ENCODE measurements at regions not wholly inside any gene's neighbourhood (a gene's known extent, or its start where the extent isn't known, plus 50 kb on each side); places are given as distances from the start of the nearest gene placed in this dataset.

DNA sequence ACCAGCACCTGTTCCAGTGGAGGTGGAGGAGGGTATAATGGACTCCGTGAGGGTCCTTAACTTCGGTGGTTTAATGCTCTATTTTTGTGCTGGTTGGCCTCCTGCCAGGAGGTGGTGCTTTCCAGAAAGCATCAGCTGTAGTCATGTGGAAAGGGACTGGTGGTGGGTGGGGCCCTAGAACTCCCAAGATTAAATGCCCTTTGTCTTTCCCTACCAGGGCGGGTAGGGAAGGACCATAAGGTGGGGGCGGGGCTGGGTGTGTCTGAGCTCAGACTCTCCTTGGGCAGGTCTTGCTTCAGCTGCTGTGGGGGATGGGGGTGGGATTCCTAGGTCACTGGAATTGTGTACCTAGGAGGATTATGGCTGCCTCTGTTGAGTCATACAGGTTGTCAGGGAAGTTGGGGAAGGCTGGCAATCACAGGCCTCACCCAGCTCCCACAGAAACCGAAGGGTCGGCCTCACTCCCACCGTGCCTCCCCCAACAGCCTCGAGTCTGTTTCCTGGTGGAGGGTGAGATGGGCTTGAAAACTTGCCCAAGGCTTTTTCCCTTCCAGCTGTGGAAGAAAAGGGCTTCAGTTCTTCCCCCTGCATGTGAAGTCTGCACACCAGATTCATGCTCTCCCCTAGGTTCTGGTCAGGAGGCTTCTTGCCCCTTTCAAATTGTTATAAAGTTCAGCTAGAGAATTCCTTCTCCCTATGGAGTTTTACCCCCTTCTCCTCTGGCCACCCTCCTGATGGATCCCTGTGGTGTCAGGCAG, 60.3 kb upstream of the CLDN10 start:
- ATAC-seq, result no peak
- WGBS, 2 donors, result 62 to 64% methylated on average over 8 of the region's 8 CpGs
- no peak overlapping the region for H3K4me3 ChIP-seq
- TF ChIP-seq, protein P1, sequence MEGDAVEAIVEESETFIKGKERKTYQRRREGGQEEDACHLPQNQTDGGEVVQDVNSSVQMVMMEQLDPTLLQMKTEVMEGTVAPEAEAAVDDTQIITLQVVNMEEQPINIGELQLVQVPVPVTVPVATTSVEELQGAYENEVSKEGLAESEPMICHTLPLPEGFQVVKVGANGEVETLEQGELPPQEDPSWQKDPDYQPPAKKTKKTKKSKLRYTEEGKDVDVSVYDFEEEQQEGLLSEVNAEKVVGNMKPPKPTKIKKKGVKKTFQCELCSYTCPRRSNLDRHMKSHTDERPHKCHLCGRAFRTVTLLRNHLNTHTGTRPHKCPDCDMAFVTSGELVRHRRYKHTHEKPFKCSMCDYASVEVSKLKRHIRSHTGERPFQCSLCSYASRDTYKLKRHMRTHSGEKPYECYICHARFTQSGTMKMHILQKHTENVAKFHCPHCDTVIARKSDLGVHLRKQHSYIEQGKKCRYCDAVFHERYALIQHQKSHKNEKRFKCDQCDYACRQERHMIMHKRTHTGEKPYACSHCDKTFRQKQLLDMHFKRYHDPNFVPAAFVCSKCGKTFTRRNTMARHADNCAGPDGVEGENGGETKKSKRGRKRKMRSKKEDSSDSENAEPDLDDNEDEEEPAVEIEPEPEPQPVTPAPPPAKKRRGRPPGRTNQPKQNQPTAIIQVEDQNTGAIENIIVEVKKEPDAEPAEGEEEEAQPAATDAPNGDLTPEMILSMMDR (IDR thresholded peaks at IDR 0.05), result no peak
- no peaks in the 10 kb centered on the region for H3K36me3 ChIP-seq
- H3K27ac ChIP-seq, result no peak overlapping the region
- DNase-seq, result no peak
- H3K4me1 ChIP-seq, result peaks cover 0 to 5% (median 0%) of the 10 kb centered on the region in 9 donors
- no peaks in the 10 kb centered on the region for H3K27me3 ChIP-seq
- intact Hi-C loops (cut with DNase I), result loop anchor here in 5 of 10 donors (5.0 to 10.0 kb wide), 5 partner anchors 163 to 343 kb away; no protein-coding TSS in a partner anchor
- H3K9me3 ChIP-seq, result peaks cover 0 to 29% (median 5%) of the 10 kb centered on the region in 11 donors

DNA sequence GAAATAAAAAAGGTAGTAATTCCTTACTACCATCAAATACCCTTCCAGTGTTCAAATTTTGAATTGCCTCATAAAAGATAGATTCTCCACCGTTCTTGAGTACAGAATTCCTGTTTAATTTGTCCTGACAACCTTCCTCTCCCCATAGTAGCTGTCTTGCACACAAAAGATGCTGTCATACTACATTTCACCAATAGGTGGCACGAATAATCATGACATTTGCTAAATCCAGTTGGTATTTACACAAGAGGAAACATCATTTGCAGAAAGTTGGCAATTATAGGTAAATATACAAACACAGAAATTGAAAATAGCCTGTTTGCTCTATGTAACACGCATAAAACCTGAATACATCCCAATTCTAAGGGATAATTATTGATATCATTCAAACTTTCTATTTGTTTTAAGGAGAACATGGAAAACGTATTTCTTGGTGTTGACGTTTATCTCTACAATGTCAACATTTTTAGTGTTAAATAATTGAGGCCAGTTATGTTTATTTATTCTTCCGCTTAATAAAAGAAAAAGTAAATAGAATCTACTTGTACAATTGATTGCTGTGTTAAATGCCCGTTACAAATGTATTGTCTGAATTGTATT, 58.3 kb upstream of the CLDN10 start:
- intact Hi-C loops (cut with DNase I), result loop anchor here in 5 of 10 donors (5.0 to 10.0 kb wide), 5 partner anchors 161 to 341 kb away; no protein-coding TSS in a partner anchor

DNA sequence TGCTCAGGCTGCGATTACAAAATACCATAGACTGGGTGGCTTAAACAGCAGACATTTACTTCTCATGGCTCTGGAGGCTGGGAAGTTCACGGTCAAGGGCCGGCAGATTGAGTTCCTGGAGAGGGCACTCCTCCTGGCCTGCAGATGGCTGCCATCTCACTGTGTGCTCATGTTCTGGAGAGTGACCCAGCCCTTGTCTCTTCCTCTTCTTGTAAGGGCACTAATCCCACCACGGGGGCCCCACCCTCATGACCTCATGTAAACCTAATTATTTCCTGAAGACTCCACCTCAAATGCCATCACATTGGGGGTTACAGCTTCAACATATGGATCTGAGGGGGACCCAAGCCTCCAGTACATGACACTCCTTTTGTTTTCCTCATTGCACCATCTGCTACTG, 56.0 kb upstream of the CLDN10 start:
- Histone ChIP-seq H3K4me1 (peaks cover 0 to 16% (median 0%) of the 10 kb centered on the region in 9 donors), H3K27ac (no peak overlapping the region), H3K4me3 (no peak overlapping the region), H3K36me3 (no peaks in the 10 kb centered on the region), H3K27me3 (no peaks in the 10 kb centered on the region), H3K9me3 (peaks cover 0 to 18% (median 5%) of the 10 kb centered on the region in 11 donors)
- DNase-seq (no peak), ATAC-seq (no peak)
- TF ChIP-seq, protein P1 (IDR thresholded peaks at IDR 0.05), result no peak
- WGBS, 2 donors, result 86 to 95% methylated on average over 4 of the region's 4 CpGs
- intact Hi-C loops (cut with DNase I), result loop anchor here in 5 of 10 donors (5.0 to 10.0 kb wide), 4 partner anchors 46 to 338 kb away; no protein-coding TSS in a partner anchor

More for the DNA sequence above, 58.3 kb upstream of the CLDN10 start:
- no peak overlapping the region for H3K27ac ChIP-seq
- no peaks in the 10 kb centered on the region for H3K27me3 ChIP-seq
- peaks cover 0 to 29% (median 5%) of the 10 kb centered on the region in 11 donors for H3K9me3 ChIP-seq
- no peak for ATAC-seq
- 50 to 52% methylated on average over 7 of the region's 7 CpGs for WGBS, 2 donors
- DNase-seq, result peak in 1 of 2 donors; percentile 16
- TF ChIP-seq, protein P1 (IDR thresholded peaks at IDR 0.05), result peak; percentile 17 to 76 (median 69)
- no peaks in the 10 kb centered on the region for H3K36me3 ChIP-seq
- no peak overlapping the region for H3K4me3 ChIP-seq
- H3K4me1 ChIP-seq, result peaks cover 0 to 16% (median 0%) of the 10 kb centered on the region in 9 donors

DNA sequence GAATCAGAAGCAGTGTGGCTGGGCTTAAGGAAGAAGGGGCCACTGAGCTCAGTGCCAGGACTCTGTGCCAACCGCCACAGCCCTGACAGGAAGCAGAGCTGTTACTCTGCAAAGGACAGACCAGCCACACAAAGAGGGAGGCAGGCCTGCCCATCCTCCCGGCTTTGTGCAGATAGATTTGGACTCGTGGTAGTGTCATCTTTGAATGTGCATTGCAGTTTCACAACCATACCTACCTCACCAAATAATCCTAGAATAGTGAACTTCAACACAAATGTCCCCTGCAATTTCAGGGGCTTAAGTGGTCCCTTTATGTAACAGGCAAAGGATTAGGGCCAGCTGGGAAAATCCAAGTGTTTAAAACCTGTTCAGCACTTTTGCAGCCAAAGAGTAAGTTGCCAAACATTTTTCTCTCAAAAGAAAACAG, 55.1 kb upstream of the CLDN10 start:
- ATAC-seq (peak; percentile 88 to 99 (median 96)), DNase-seq (peak; percentile 52 to 69)
- peak overlapping the region in 2 of 10 donors; percentile 14 to 23 for H3K27ac ChIP-seq
- TF ChIP-seq, protein P1 (IDR thresholded peaks at IDR 0.05), result no peak
- H3K27me3 ChIP-seq, result no peaks in the 10 kb centered on the region
- no peaks in the 10 kb centered on the region for H3K36me3 ChIP-seq
- peaks cover 0 to 27% (median 7%) of the 10 kb centered on the region in 11 donors for H3K9me3 ChIP-seq
- H3K4me1 ChIP-seq, result peaks cover 0 to 16% (median 0%) of the 10 kb centered on the region in 9 donors
- no peak overlapping the region for H3K4me3 ChIP-seq
- intact Hi-C loops (cut with DNase I), result loop anchor here in 5 of 10 donors (5.0 to 10.0 kb wide), 4 partner anchors 45 to 337 kb away; no protein-coding TSS in a partner anchor
- WGBS, 2 donors, result 16 to 30% methylated on average over 3 of the region's 3 CpGs

Measured in heart right ventricle (tissue), 16 donors.